HG03520 (cell line): ENCODE measurements at regions not wholly inside any gene's neighbourhood (a gene's known extent, or its start where the extent isn't known, plus 50 kb on each side); places are given as distances from the start of the nearest gene placed in this dataset.

ENCODE experiments used
- ATAC-seq: cut with Tn5 transposase; IDR thresholded peaks from one replicate; pipeline ENCODE4 v1.9.1; 2021; ENCODE audit warnings: mild to moderate bottlenecking, moderate library complexity; ENCODE audit not compliant: unreplicated experiment

GRCh38 chr11:97237151-97237550 is 847.3 kb downstream of the JRKL start:
- no peak for ATAC-seq

- ATAC-seq = no peak
Measured at GRCh38 chr11:97247601-97248000, 857.8 kb downstream of the JRKL start.

DNA sequence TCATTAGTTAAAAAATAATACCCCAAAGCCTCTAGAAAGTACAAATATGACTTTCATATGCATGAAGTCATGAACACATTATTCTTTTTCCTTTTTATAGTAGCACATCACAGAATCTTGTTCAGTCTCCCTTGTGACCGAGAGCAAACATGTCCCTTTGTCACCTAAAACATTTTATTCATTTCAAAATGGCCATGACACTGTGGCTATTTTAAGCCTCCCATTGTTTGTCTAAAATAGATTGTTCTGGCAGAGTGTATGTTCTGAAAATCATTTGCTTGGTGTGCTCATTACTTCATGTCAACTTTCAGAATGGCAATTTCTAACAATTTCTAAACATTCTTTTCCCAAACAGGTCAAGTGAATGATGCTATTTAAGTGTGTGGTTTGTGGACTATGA is 865.0 kb downstream of the JRKL start:
- ATAC-seq = no peak

DNA sequence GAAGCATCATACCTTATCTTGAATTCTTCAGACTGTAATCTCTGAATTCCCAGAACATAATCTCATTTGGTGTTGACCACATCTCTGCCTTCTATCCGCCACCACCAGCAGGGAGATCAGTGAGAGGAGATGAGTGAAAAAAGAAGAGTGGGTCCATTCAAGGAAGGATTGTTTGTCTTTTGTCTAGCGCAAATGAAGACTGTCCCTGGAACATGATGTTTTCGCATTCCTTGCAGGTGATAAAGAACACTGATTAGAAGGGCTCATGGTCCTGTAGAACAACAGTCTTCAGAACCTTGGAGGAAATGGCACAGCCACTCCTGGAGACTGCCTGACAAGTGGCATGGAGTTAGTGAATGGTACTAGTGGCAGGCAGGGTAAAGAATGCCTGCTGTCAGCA is 869.6 kb downstream of the JRKL start:
- no peak for ATAC-seq

DNA sequence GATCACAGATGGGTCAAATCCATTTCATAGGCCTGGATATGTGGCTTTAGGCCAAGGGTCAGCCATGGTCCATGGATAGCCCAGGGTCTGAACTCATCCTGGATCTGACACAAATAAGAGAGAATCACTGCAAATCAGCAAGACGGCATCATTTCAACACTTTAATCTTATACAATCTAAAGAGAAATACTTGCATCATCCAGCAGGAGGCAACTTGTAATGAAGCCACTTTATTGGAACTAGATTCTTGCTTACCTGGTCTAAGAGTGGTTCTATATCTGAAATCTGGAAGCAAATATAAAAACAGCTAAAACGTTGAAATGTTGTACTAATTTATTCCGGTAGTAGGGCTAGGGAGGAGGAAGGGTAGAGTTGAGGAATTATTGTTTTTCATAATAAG is 870.1 kb downstream of the JRKL start:
- ATAC-seq = no peak

DNA sequence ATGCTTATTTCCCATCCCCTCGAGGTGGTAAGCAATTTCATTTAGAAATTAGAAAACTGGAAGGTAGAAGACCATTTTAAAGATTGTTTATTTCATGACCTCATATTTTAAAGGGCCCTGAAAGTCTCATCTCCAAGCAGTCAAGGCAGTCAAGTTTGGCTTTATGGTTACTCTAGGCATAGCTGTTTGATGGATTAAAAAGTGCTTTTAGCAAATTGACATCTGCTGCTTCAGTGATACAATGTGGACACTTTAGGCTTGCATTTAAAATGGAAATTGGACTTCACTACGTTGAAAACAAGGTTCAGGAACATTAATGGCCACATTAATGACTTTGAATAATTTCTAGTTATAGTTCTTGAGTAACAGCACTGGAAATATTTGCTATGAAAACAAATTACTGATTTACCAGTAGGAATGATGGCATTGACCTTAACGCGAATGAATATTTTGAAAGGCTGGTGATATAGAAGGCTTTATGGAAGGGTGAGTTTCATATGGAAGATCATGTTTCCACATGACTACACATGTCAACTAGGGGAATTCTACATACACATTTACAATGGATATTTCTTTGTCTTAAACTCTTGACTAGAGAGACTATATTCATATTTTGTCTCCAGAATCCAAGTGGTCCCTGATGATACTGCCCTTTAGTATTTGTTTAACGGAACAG is 873.5 kb downstream of the JRKL start:
- ATAC-seq = no peak

DNA sequence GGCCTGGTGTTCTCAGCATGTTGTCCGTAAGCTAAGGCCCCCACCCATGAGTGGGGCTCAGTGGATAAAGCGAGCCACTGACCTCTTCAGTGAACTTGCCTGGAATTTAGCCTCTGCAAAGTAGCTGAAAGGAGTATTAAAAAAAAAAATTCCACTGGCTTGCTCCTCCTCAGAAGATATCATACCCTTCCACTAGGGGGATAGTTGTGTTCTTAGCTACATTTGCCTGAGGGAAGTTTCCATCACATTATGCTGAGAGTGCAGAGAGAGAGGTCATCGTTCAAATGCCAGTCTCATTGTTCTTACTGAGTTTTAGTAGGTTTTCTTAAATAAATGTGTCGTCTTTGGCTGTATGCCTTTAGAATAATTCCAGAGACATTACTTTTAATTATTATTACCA is 879.7 kb downstream of the JRKL start:
- no peak for ATAC-seq

- no peak for ATAC-seq
Measured at GRCh38 chr11:97279341-97279740, 889.5 kb downstream of the JRKL start.

DNA sequence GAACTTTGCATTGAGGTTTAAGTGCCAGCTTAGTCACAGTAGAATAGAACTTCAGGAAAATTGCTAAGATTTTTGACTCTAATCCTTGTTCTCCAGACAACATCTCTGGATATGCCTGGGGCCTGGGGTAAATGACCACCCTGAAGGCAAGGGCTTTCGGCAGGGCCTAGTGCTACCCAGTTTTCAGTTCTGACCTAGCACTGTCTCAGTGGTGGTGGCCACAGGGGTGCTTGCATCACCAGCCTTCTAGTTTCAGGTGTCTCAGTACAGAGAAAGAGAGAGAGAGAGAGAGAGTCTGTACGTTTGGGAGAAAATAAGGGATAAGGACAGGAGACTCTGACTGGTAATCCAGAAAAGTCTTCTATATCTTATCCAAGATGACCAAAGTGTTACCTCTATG is 890.5 kb downstream of the JRKL start:
- no peak for ATAC-seq

DNA sequence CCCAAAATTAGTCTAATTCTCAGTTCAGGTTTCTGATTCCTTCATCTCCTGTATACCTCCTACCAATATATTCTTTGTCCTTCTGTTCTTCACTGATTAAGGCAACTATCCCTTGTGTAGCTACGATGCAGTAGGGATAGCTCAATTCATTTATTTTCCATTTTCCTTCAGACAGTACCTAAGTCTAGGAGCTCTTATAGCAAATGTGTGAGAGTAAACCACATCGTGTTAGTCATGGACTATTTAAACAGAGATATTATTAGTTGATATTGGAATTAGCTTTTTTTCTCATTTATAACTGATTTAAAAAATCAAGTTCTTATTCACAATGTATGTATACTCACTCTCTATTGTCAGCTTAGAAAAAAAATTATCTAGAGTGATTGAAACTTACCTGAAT is 900.0 kb downstream of the JRKL start:
- ATAC-seq = no peak

DNA sequence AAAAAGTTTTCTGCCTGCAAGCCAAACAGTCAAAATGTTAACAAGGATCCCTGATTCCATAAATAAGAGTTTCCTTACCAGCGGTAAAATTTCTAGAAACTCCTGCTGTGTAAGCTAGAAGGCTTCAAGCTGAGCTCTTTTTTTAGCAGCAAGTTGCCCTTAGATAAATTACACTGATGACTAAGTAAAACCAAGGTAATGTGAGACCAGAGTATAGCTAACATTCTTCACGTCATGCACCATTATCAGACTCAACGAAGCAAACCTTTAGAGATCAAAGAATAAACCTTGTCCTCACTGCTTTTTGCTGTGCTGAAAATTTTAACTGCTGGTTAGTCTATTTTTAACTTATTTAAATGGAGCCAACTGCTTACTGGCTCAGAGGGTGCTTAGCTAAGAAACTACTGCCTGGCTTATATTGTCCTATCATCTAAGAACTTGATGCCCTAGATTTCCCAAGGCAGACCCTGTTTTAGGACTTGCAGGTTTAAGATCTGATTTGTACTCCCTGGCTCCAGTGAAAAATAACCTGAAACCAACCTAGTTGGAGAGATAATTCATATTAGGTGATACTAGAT is 900.7 kb downstream of the JRKL start:
- ATAC-seq = no peak

GRCh38 chr11:97296301-97296700 is 906.5 kb downstream of the JRKL start:
- ATAC-seq = no peak

DNA sequence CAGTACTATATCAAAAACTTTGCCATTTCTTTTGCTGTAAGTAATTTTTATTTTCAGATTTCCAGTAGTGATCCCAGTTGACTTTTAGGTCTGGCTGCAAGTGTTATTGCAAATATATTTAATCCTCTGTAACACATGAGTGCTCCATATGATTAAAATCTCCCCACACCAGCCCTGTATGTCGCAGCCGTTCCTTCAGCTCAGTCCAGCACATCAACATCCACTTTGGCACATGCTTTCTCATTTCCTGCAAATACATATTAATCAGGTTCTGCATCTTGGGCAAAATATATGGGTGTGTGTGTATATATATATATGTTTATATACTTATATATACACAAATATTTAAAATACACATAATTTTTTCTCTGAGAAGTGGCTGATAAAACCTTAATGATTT is 919.5 kb downstream of the JRKL start:
- ATAC-seq = no peak

DNA sequence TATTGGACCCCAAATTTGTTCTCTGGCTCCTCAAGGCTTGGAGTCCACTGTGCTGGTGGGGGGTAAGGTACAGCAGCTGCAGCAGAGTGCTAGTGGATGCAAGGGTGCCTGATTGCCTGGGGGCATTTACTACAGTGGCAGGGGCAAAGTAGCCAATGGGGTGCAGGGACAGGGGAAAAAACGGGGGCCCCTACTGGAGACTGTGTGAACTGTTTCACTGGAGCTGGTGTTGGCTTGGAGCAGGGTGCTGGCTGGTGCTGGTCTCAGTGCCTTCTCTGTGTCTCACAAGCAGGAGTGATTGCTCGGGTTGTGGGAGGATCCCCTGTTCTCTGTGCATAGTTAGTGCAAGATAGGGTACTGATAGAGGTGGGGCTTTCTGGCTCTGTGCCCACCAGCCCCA is 935.9 kb downstream of the JRKL start:
- ATAC-seq = no peak

DNA sequence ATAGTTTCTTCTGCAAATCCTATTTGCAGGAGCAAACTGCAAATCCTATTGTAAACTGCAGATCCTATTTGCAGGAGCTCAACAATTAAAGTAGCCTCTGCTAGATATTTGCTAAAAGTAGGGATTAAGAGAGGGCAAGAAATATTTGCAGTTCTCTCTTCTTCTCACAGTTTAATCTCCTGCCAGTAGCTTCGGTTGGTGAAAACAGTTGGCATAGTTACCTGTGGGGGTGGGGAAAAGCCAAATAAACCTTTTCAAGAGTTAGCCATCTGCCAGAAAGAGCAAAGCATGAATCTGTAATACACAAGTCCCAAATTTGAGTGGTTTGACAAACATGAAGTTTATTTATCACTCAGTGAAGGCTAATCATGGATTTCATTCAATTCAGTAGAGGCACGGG is 942.5 kb downstream of the JRKL start:
- ATAC-seq = no peak

- ATAC-seq = no peak
Measured at GRCh38 chr11:97336064-97336463, 946.3 kb downstream of the JRKL start.

DNA sequence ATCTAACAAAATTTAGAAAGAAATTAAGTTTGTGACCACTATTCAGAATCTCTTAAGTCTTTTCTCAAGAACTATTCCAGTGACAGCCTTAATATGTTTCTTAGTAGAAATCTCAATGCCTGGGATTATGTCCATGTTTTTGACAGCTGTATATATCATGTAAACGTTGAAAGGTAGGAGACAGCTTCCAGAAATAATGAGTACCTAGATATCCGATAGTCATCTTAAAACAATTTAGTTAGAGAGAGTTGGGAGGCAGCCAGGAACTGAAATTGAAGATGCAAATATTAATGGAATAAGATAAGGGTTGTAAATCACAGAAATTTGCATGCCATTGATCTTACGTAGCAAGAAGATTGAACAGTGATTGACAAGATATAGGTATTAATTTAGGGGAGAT is 955.2 kb downstream of the JRKL start:
- no peak for ATAC-seq

GRCh38 chr11:97349201-97349600 is 959.4 kb downstream of the JRKL start:
- no peak for ATAC-seq

DNA sequence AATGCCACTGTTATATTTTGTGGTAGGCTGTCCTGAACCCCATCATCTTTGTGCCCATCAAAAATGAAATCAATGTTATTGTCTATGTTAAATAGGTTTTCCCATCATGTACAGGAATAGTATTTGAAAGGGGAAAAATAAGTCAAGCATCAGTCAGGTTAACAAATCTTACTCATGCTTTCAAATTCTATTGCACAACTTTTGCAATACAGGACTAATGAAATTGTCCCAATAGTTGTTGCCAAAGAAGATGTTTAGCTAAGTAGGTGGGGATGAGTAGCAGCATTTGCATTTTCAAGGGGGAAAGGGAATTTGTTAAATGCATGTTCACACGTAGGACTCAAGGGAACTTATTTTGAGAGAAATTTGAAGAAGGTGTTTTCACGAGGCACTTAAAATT is 962.1 kb downstream of the JRKL start:
- no peak for ATAC-seq

DNA sequence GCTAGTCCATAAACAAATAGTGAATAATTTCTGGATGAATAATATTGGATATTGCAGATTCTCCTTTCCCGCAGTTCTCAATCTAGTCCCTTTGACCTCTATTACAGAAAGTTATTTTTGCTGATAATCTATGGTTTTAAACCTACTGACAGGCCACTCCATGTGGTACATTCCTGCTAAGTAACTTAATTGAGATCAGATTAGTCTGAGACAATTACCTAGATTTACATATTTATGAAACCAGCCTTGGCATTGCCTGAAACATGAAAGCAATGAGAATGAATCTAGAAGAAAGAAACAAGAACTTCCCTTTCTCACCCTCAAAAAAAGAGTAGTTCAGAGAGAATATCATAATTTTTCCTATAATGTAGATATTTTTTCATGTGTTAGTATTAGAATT is 964.2 kb downstream of the JRKL start:
- ATAC-seq = no peak

- ATAC-seq = no peak
Measured at GRCh38 chr11:97354576-97354975, 964.8 kb downstream of the JRKL start.

- ATAC-seq = no peak
Measured at GRCh38 chr11:97355230-97355629, 965.4 kb downstream of the JRKL start.

- ATAC-seq = no peak
Measured at GRCh38 chr11:97356144-97356543, 966.3 kb downstream of the JRKL start.
